ENCODE measurements at regions not wholly inside any gene's neighbourhood (a gene's known extent, or its start where the extent isn't known, plus 50 kb on each side); places are given as distances from the start of the nearest gene placed in this dataset.

DNA sequence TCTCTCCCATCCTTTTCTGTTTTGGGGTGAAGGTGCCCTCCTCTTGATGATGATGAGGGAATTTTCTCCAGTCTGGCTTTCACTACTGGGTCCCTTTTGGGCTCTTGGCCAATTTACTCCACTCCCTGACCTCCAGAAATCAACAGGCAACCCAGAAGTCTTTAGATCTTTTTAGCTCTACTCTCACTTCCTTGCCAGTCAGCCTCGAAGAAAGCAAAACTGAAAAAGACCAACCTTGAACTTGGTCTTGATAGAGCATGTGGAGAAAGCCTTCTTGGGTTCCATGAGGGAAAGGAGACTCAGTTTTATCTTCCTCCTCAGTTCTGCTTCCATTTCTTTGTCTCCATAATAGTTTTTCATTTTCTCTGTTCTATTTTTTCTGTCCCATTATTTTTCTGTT lies 91.4 kb upstream of the NPVF start:
- TF ChIP-seq, protein P1, sequence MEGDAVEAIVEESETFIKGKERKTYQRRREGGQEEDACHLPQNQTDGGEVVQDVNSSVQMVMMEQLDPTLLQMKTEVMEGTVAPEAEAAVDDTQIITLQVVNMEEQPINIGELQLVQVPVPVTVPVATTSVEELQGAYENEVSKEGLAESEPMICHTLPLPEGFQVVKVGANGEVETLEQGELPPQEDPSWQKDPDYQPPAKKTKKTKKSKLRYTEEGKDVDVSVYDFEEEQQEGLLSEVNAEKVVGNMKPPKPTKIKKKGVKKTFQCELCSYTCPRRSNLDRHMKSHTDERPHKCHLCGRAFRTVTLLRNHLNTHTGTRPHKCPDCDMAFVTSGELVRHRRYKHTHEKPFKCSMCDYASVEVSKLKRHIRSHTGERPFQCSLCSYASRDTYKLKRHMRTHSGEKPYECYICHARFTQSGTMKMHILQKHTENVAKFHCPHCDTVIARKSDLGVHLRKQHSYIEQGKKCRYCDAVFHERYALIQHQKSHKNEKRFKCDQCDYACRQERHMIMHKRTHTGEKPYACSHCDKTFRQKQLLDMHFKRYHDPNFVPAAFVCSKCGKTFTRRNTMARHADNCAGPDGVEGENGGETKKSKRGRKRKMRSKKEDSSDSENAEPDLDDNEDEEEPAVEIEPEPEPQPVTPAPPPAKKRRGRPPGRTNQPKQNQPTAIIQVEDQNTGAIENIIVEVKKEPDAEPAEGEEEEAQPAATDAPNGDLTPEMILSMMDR (IDR thresholded peaks at IDR 0.05 in 2 of 3, conservative IDR thresholded peaks at IDR 0.05 in 1 of 3; ENCODE audit: borderline replicate concordance in 1 of 3, insufficient read depth in 1 of 3, low read depth in 2 of 3, low read length in 2 of 3), result no peak
- TF ChIP-seq EGR1 (IDR thresholded peaks at IDR 0.05; ENCODE audit: low read depth), result no peak
- TF ChIP-seq EZH2 (IDR thresholded peaks at IDR 0.05), result no peak
- TF ChIP-seq, protein P2, sequence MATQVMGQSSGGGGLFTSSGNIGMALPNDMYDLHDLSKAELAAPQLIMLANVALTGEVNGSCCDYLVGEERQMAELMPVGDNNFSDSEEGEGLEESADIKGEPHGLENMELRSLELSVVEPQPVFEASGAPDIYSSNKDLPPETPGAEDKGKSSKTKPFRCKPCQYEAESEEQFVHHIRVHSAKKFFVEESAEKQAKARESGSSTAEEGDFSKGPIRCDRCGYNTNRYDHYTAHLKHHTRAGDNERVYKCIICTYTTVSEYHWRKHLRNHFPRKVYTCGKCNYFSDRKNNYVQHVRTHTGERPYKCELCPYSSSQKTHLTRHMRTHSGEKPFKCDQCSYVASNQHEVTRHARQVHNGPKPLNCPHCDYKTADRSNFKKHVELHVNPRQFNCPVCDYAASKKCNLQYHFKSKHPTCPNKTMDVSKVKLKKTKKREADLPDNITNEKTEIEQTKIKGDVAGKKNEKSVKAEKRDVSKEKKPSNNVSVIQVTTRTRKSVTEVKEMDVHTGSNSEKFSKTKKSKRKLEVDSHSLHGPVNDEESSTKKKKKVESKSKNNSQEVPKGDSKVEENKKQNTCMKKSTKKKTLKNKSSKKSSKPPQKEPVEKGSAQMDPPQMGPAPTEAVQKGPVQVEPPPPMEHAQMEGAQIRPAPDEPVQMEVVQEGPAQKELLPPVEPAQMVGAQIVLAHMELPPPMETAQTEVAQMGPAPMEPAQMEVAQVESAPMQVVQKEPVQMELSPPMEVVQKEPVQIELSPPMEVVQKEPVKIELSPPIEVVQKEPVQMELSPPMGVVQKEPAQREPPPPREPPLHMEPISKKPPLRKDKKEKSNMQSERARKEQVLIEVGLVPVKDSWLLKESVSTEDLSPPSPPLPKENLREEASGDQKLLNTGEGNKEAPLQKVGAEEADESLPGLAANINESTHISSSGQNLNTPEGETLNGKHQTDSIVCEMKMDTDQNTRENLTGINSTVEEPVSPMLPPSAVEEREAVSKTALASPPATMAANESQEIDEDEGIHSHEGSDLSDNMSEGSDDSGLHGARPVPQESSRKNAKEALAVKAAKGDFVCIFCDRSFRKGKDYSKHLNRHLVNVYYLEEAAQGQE (IDR thresholded peaks at IDR 0.05; ENCODE audit: low read depth), result no peak
- TF ChIP-seq RAD21 (IDR thresholded peaks at IDR 0.05; ENCODE audit: low read depth), result no peak
- no peak for TF ChIP-seq POLR2A (IDR thresholded peaks at IDR 0.05; ENCODE audit: borderline replicate concordance, extremely low read depth, insufficient read depth, insufficient read length)
- TF ChIP-seq ZNF274 (IDR thresholded peaks at IDR 0.05; ENCODE audit: low read depth, low read length), result no peak
- TF ChIP-seq JUND (IDR thresholded peaks at IDR 0.05), result no peak

Data from HCT116 (cell line).